Medulla oblongata (tissue), 1 donor: ENCODE measurements at regions not wholly inside any gene's neighbourhood (a gene's known extent, or its start where the extent isn't known, plus 50 kb on each side); places are given as distances from the start of the nearest gene placed in this dataset.
"Not testable (repeated sequence)": the region's sequence is repeated elsewhere in the genome, so short reads cannot be mapped to it uniquely, and the experiment has no call there.

Source experiments
- DNase-seq: peaks from one replicate; pipeline ENCODE4 v3.0.0-alpha.2; 2015; ENCODE audit errors: extremely low spot score

DNA sequence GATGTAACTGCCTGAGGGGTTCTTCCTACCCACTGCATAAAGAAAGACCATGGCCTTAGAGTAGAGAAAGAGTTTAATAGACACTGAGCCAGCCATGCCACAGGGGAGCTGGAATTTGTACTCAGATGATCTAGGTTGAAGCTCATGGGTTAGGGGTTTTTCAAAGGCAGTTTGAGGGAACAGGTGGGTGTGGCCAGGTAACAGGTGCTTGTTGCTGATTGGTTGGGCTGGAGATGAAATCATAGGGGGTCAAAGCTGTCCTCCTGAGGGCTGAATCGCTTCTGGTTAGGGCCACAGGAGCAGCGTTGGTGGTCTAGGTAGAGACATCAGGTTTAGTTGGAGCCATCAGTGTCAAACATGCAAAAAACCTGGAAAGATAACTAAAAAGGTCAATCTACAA, 59.2 kb upstream of the CSNK1A1L start:
- DNase-seq: no peak

DNA sequence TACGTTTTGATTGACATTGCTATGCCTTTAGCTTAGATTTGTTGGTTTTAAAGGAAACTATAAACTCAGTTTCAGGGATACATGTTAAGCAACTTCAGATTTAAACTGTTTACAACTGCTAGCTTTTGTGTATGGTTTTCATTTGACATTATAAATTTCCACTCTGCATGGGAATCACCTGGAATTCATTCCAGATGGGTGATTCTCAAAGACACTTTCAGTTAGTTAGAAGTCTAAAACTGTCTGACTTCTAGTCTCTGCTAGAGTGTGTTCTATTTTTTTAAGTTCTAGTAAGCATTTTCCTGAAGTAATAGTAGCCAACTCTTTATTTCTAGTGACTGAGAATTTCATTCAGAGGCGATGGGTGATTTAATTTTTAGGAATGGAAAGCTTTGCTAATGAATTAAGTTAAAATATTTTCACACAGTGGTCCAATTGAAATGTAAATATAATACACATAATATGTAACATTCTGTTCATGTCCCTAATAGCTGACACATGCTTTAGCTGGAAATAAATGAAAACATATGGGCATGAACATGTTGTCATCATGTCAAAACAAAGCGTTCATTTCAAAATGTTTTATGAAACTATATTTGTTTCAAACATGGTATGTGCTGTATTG, 58.3 kb upstream of the CSNK1A1L start:
- DNase-seq: no peak

DNA sequence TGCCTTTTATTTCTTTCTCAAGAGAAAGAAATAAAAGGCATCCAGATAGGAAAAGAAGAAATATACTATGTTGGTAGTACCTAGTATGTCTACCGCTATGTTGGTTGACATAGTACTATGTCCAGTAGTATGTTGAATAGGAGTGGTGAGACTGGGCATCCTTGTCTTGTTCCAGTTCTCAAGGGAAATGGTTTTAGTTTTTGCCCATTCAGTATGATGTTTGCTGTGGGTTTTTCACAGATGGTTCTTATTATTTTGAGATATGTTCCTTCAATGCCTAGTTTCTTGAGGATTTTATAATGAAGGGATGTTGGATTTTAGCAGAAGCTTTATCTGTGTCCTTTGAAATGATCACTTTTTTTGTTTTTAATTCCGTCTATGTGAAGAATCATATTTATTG, 53.0 kb upstream of the CSNK1A1L start:
- DNase-seq: no peak

DNA sequence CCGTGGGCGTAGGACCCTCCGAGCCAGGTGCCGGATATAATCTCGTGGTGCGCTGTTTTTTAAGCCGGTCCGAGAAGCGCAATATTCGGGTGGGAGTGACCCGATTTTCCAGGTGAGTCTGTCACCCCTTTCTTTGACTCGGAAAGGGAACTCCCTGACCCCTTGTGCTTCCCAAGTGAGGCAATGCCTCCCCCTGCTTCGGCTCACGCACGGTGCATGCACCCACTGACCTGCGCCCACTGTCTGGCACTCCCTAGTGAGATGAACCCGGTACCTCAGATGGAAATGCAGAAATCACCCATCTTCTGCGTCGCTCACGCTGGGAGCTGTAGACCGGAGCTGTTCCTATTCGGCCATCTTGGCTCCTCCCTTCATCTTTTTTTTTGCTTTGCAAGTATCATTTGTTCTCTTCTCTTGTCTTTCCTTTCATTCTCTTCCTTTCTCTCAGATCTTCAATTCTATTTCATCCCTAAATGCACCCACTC, 50.2 kb upstream of the CSNK1A1L start:
- DNase-seq: not testable (repeated sequence)
